GM18951 (cell line): ENCODE measurements at regions not wholly inside any gene's neighbourhood (a gene's known extent, or its start where the extent isn't known, plus 50 kb on each side); places are given as distances from the start of the nearest gene placed in this dataset.

Source experiments
- POLR2A ChIP-seq: IDR thresholded peaks from 4 replicates; pipeline ENCODE4 v1.6.1; 2011; ENCODE audit warnings: mild to moderate bottlenecking; ENCODE audit not compliant: insufficient read length, insufficient read depth; ENCODE audit errors: extremely low read depth
- in situ Hi-C: fragments of 300-500 bp; cut with MboI; formaldehyde crosslinking; loops from one replicate; pipeline ENCODE4 v1.12.0; 2022; ENCODE audit warnings: low sequenced_read_pairs, mixed read lengths, inconsistent platforms; ENCODE audit not compliant: unreplicated experiment

- no peak for TF ChIP-seq POLR2A
- in situ Hi-C loops = no loop called here
These were observed 831.1 kb downstream of the GALR1 start for GRCh38 chr18:78080761-78081160.

GRCh38 chr18:78082816-78083215, 833.2 kb downstream of the GALR1 start:
- in situ Hi-C loops = no loop called here
- TF ChIP-seq POLR2A = no peak

GRCh38 chr18:78085241-78086185, 835.9 kb downstream of the GALR1 start:
- TF ChIP-seq POLR2A = no peak
- in situ Hi-C loops = no loop called here

GRCh38 chr18:78086931-78087330, 837.3 kb downstream of the GALR1 start:
- no peak for TF ChIP-seq POLR2A

GRCh38 chr18:78087338-78087737, 837.7 kb downstream of the GALR1 start:
- in situ Hi-C loops = no loop called here
- no peak for TF ChIP-seq POLR2A

More at GRCh38 chr18:78086931-78087330, 837.3 kb downstream of the GALR1 start:
- in situ Hi-C loops = no loop called here

GRCh38 chr18:78090584-78090983, 840.9 kb downstream of the GALR1 start:
- no peak for TF ChIP-seq POLR2A
- in situ Hi-C loops = no loop called here

GRCh38 chr18:78092901-78093300, 843.3 kb downstream of the GALR1 start:
- TF ChIP-seq POLR2A = no peak
- in situ Hi-C loops = no loop called here

GRCh38 chr18:78099979-78100588, 850.4 kb downstream of the GALR1 start:
- in situ Hi-C loops = no loop called here
- no peak for TF ChIP-seq POLR2A

- TF ChIP-seq POLR2A = no peak
- in situ Hi-C loops = no loop called here
These were observed 851.4 kb downstream of the GALR1 start for GRCh38 chr18:78101091-78101490.

- in situ Hi-C loops = no loop called here
- TF ChIP-seq POLR2A = no peak
These were observed 852.5 kb downstream of the GALR1 start for GRCh38 chr18:78102135-78102534.

GRCh38 chr18:78105611-78106010, 856.0 kb downstream of the GALR1 start:
- no peak for TF ChIP-seq POLR2A
- in situ Hi-C loops = no loop called here

- in situ Hi-C loops = no loop called here
- no peak for TF ChIP-seq POLR2A
These were observed 857.3 kb downstream of the GALR1 start for GRCh38 chr18:78106946-78107345.

- no peak for TF ChIP-seq POLR2A
- in situ Hi-C loops = no loop called here
These were observed 857.7 kb downstream of the GALR1 start for GRCh38 chr18:78107363-78107762.

- in situ Hi-C loops = no loop called here
- TF ChIP-seq POLR2A = no peak
These were observed 858.9 kb downstream of the GALR1 start for GRCh38 chr18:78108554-78108953.
